Right kidney (tissue), 1 donor: ENCODE measurements at regions not wholly inside any gene's neighbourhood (a gene's known extent, or its start where the extent isn't known, plus 50 kb on each side); places are given as distances from the start of the nearest gene placed in this dataset.
"Not testable (repeated sequence)": the region's sequence is repeated elsewhere in the genome, so short reads cannot be mapped to it uniquely, and the experiment has no call there.

Experiments used
- DNase-seq: peaks from one replicate; pipeline ENCODE4 v3.0.0-alpha.2; 2016

DNA sequence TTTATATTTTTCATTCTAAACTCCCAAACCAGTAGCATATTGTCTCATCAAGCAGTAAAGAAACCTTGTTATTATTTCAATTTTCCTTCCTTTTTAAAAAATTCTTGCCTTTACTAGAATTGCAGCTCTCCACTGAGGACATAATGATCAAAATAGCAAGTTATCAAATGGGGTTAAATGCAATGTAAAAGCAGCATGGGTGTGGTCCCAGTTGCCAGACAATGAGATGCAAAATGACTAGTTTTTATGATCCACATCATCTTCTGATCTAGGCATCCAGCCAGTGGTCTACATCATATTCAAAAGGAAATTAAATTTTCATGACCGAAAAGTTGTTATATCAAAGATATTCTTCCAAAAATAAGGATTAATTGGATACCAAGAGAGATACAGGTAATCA, 427.9 kb upstream of the SMIM31 start:
- no peak for DNase-seq

DNA sequence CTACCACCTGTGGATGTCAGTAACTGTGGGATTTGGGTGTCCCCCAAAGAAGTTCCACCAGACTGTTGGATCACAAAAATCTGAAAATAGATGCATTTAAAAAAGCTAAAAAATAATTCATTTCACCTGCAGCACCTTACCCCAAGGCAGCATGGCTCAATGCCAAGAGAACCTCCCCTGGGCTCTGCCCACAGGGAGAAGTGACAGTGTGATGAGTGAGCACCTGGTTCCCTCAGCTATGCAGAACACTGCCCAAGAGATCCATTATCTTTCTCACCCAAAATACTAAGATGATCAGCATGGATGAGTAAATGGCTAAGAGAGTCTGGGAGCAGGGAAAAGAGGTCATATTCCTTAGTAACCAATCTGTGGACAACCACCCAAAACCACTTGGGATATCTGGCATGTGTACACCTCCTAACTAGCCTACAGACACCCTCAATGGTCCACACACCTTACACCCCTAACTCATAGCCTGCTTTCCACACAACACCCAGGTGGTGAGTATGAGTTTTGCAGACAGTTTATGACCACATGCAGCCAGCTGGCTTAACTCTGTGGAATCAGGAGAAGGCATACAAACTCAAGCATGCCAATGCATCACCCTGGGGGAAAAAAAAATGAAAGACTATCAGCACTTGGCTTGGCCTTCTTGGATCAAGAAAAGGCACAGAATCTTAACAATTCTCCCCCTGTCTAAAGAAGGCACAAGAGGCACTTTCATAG, 416.5 kb upstream of the SMIM31 start:
- DNase-seq = no peak

DNA sequence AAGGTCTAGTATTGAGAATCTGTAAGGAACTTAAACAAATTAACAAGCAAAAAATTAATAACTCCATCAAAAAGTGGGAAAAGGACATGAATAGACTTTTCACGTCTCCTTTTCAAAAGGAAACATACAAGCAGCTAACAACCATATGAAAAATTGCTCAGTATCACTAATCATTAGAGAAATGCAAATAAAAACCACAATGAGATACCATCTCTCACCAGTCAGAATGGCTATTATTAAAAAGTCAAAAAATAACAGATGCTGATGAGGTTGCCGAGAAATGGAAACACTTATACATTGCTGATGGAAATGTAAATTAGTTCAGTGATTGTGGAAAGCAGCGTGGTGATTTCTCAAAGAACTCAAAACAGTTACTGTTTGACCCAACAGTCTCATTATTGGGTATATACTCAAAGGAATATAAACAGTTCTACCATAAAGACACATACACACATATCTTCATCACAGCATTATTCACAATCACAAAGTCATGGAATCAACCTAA, 410.4 kb upstream of the SMIM31 start:
- DNase-seq = no peak

DNA sequence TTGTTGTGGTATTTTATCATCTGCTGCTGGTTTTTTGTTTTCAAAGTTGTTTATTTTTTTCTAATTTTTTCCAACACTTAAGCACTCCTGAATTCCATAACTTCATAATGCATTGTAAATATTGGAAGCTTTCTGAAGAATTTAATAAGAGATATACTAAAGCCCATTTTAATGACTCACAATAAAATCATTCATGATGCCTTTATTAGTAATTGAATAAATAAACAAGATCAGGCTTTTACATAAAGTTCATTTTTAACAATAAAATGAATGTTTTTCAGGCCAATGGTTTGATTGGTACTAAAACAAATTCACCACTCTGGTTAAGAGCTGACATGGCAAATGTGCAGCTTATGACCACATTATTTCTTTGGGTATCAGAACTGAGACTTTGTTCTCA, 408.2 kb upstream of the SMIM31 start:
- DNase-seq = no peak

DNA sequence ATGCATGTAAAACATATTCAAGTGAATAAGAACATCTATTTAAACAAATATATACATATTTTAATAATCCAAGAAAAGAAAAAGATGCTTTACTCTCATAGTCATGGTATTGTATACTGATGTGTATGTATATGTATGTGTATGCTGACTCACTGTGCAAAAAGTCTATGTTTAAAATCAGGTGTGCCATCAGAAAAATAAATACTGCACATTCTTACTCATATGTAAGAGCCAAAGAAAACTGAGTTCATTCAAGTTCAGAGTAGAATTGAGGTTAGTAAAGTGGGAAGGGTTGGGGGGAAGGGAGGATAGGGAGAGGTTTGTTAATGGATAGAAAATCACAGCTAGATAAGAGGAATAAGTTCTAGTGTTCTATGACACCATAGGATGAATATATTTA, 403.9 kb upstream of the SMIM31 start:
- DNase-seq = no peak

DNA sequence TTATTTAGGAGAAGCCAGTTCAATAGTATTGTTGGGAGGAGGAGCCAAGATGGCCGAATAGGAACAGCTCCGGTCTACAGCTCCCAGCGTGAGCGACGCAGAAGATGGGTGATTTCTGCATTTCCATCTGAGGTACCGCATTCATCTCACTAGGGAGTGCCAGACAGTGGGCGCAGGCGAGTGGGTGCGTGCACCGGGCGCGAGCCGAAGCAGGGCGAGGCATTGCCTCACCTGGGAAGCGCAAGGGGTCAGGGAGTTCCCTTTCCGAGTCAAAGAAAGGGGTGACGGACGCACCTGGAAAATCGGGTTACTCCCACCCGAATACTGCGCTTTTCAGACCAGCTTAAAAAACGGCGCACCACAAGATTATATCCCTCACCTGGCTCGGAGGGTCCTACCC, 403.2 kb upstream of the SMIM31 start:
- not testable (repeated sequence) for DNase-seq

DNA sequence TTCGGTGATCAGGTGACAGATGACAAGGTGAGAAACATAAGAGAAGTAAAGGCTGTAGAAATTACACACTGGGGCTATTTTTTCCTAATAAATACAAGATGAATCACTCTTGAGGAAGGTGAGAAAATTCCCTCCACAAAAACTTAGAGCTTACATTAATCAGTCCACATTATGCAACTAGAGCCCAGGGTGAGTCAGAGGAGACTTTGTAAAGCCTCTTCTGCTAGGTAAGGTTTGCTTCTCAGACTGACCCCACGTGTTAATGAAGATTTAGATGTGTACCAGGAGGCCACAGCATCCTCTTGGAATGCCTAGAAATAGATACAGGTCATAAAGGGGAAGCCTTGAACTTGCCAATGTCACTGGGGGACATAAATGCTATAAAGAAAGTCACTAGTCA, 396.0 kb upstream of the SMIM31 start:
- no peak for DNase-seq

DNA sequence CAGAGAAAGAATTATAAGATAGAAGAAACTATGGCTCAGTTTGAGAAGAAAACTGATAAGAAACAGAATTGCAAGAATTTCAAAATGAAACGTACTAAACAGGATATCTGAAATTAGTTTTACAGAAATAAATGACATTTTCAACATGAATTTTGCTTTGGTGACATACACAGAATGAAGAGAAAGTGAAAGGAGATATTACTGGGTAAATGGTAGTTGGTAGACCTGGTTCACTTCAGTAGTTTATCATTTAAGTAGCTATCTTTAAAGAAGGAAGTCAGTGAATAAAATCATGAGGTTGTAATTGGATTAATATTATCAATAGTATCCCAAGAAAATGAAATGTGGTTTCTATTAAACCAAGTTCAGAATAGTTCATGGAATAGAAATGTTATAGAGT, 395.5 kb upstream of the SMIM31 start:
- DNase-seq = no peak

DNA sequence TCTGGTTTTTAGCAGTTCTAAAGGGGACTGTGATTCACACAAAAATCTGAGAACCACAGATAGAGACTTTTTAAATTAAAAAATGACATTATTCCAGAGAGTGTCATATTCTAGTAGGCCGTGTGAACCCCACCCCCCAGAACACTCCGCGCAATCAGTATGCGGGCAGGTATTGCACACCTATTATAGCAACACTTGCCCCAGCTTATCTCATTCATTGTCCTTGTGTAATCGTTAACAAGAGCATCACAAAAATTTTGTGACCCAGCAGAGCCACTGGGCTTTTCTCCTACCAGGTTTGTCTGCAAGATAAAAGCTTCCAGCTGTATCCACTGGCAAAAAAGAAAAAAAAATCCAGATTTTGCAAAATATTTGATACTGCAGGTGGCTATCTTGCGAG, 394.1 kb upstream of the SMIM31 start:
- no peak for DNase-seq

DNA sequence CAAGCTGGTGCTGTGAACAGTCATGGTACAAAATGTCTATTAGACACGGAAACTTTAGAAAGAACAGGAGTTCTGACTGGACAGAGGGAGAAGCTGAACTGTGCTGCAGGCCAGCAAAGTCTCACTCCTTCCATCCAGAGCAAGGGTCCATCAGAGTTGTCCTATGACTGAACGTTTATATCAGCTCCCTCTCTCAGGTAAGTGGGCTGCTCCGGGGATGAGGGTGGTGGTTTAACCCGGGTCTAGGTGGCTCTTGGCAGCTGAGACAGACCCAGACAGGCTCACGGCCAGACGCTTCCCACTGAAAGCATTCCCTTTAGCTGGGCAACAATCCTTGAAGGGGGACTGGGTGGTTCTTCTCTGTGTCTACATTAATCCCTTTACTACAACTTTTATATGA, 385.0 kb upstream of the SMIM31 start:
- no peak for DNase-seq

DNA sequence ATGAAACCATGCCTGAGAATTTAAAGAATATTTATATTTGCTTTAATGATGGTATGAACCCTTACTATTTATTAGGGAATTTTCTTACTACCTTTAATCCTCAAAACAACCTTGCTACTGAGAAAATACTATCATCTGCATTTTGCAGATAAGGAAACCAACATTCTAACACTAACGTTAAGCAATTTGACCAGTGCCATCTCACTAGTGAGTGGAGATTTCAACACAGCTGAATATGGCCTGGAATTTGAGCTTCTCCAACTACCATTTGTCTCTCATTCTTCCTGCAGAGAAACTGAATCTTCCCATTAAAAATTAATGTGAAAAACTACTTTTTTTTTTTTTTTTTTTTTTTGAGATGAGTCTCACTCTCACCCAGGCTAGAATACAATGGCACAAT, 380.9 kb upstream of the SMIM31 start:
- no peak for DNase-seq

DNA sequence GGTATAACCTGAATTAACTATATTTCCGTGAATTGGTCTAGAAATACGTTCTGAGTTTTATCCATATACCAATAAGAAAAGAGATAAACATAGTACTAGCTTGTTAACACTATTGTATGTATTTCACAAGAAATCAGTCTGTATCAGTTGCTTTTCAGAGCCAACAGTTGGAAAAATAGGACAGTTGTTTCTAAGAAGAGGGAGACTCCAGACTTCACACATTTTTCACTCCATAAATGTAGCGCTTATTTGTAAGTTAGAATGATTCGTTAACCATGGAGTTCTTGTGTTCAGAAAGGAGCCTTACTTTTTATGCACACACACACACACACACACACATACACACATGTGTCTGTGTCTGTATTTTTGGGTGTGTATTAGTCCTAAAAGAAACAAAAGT, 376.7 kb upstream of the SMIM31 start:
- no peak for DNase-seq

DNA sequence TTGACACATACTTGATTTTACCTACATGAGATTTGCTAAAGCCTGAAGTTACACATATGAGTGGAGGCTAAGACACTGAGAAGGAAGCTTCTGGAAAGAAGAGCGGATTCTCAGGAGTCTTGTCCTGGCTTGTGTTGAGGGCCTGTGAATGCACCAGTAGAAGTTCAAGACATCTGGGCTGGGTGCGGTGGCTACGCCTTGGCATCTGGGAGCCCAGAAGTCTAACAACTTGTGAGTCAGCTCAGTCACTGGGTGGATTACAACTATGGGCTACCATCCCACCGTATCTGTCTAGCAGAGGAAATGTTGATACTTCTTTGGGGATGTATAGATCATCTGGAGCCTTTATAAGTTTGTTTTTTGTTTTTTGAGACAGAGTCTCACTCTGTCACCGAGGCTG, 375.6 kb upstream of the SMIM31 start:
- DNase-seq = no peak

DNA sequence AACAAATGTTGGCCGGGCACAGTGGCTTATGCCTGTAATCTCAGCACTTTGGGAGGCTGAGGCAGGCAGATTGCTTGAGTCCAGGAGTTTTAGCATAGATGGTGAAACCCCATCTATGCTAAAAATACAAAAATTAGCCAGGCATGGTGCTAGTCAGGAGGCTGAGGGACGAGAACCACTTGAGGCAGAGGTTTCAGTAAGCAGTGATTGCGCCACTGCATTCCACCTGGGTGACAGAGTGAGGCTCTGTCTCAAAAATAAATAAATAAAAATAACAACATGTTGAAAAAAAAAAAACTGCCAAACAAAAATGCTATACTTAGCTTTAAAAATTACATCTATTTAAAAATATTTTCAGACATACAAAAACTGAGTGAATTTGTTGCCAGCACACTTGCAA, 374.2 kb upstream of the SMIM31 start:
- no peak for DNase-seq

DNA sequence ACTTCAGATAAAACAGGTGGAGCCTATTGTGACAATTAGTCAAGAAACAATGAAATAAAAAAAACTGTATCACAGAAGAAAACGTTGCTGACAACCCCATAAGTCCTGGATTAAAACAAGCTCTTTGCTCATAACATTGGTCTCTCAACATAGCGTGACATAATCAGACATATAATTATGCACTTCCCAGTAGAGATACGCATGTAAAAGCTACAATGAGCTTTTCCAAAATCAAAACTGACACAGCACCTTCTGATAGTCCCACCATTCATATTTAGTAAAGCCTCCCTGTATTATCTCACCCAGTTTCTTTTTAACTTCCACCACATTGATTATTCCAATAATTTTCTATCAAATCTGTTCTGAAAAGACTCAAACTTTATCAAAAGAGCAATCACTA, 372.1 kb upstream of the SMIM31 start:
- DNase-seq = no peak

DNA sequence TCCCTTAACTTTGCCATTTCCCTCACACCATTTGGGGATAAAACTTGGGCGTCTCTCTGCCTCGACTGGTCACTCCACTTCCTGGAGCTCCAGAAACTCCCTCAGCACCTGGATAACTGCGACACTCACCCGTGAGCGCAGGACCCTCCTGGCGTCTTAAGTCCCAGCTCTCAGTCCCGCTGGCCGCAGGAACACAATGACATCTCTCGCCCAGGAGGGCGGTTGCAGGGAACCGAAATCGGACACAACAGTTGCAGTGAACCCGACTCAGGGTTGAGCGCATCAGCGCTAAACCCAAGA, 370.9 kb upstream of the SMIM31 start:
- no peak for DNase-seq

DNA sequence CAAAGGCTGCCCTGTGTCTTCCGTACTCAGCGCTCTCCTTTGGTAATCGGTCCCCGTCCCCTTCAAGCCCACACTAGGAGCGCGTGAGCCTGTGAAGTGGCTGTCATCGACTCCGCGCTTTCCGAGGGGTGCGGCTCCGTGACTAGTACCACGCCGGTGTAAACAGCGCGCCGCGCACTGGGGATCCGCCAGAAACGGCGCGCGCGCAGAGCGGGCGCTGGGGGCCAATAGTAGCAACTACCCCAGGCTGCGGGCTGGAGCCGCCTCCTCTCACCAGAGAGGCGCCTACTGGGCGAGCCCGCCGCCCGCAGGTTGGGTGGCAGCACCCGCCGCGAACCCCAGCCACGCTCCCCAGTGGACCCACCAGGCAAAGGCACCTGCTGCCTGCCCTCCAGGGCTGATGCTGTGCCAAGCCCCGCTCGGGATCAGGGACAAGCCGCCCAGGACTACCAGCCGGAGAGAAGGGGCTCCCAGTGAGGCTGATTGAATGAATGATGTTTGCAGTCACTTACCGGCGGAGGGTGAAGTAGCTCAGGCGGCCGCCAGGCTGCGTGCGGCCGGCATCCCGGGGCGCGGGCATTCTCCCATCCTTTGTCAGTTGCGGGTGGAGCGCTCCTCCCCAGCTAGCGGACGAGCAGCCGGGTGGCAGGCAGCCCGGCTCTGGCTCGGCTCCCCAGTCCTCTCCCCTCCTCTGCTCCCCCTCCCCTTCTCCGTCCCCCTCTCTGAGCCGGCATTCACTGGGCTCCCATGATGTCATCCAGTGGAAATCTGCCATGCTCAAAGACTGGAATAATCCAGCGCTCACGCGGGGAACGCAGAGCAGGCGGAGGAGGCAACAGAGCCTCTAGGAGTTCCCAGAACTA, 370.3 kb upstream of the SMIM31 start:
- peak; percentile 47 for DNase-seq

DNA sequence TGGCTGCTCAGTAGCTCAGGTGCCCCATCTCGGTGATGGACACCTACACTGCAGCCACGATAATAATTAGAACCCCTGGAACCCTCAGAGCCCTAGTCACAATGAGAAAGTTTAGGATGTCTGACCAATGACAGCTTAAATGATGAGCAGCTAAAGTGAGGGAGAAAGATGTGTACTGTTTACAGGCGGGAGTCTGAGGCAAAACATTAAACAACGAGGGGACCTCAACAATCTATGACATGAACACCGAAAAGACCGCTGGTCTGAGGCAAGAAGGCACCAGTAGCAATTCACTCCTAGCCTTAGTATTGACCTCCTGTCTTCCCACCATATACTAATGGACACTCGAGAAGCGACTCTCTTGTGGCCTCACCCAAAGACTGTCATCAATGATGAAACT, 369.5 kb upstream of the SMIM31 start:
- no peak for DNase-seq

DNA sequence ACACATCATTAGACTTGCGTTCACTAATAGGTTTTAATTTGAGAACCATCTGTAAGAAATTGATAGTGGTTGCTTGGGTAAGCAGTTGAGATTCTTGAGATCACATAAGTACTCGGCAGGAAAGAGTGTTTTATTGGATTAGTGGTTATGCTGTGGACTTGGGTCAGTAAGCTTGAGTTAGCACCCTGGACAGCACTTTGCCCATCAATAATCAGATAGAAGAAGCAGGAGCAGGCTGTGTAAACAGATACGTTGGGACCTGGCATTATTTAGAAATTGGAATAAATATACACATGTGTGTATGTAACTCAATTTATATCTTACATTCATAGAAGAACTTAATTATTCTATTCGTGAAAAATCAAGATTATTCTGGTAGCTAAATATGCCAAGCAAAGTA, 357.5 kb upstream of the SMIM31 start:
- no peak for DNase-seq

DNA sequence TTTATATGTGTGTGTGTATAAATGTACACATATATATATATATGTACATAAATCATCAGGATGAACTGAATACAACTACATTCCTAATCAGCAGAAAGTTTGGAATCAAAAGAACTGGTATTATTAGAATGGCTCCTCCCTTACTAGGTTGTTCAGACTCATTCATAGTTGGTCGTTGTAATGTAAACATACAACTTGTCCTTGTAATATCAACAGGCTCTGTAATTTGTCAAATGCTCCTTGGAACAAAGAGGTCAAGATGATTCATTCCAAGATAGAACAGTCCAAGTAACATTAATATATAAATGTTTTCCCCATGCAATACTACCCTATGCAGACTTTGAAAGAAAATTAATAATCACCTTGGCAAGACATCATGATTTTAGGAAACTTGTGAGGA, 351.4 kb upstream of the SMIM31 start:
- no peak for DNase-seq

DNA sequence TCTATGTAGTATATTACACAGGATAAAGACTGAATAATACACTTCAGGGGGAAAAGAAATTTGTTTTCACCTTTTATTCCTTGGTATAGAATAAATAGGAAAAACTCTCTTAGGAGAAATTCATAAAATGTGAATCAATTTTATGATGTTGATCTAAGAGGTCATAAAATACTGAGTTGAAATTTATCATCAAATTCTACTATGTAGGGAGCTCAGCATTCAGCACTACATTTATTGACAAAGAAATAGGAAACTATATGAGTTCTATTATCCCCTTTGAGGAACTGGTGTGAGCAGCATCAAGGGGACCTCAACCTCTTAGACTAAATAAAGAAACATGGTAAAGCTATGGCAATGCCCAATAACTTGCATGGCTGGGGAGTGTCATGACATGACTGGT, 348.2 kb upstream of the SMIM31 start:
- no peak for DNase-seq

DNA sequence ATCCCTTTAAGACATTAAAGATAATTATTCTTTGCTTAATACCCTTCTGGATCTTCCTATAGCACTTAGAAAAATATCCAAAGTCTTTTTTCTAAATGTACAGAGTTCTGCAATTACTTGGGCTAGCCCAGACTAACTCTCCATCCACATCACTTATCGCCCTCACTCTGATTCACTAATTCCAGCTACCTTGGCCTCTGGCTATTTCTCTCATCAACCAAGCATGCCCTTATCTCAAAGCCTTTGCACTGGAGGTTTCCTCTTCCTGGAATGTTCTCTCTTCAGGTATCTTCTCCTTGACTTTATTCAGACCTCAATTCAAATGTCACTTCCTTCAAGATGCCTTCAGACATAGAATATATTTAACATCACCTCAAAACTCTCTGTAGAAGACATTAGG, 345.1 kb upstream of the SMIM31 start:
- DNase-seq = no peak

DNA sequence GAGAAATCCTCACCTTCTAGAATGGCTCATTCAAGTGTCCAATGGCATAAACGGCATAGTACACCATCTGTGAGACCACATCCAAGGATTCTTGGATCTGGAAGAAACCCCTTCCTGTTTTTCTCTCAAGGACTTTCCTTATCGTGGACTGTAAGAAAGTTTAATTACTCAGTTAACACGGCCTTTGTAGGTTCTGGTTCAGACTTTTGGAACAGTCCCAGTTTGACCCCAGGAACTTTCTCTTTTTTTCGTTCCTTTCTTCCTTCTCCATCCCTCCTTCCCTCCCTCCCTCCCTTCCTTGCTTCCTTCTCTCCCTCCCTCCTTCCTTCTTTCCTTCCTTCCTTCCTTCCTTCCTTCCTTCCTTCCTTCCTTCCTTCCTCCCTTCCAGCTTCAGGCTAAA, 343.5 kb upstream of the SMIM31 start:
- no peak for DNase-seq

DNA sequence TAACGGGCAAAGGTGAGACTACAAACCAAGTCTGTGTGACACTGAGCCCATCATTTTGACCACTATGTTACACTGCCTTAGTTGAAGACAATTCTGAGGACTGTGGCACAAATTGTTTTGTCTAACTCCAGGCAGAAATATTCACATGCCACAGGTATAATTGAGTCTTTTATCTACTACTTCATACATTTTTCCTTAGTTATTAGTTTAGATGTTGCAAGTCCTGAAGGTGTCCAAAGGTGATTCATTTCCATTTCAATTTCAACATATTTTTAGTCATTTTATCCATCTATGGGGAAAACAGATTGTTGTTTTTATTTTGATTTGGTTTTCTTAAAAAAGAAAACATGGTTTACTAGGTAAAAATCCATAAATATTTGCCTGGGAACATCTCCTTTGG, 341.7 kb upstream of the SMIM31 start:
- no peak for DNase-seq
